Endothelial cell of umbilical vein (primary cell): ENCODE measurements at regions not wholly inside any gene's neighbourhood (a gene's known extent, or its start where the extent isn't known, plus 50 kb on each side); places are given as distances from the start of the nearest gene placed in this dataset.

Experiments used
- BruUV-seq: library from RNA; stranded (reverse); fragments of 400-500 nt; replicated peaks from 2 replicates; lab custom pipeline; 2021; lab: Mats Ljungman, UMichigan
- CTCF ChIA-PET: fragments of 300-600, 350-600 bp; sonication (Branson Sonifier 250); formaldehyde crosslinking; loops from one replicate; lab custom pipeline; 2021; ENCODE audit warnings: antibody characterized with exemption, inconsistent platforms; lab: Charles Lee
- POLR2A ChIA-PET: fragments of 300-600, 350-600 bp; sonication (Branson Sonifier 250); formaldehyde crosslinking; loops from one replicate; lab custom pipeline; 2021; ENCODE audit warnings: antibody characterized with exemption, inconsistent platforms; lab: Charles Lee
- DNase-seq: peaks from one replicate; pipeline ENCODE4 v3.0.0-alpha.2; 2011; ENCODE audit warnings: low read depth, low spot score
- FAIRE-seq: peaks from 2 replicates; lab custom pipeline; 2011; peaks lifted over from hg19 to GRCh38; lab: Jason Lieb, UNC
- H2AFZ ChIP-seq: 2 replicates; pipeline ENCODE4 v1.6.0; 2012; ENCODE audit warnings: low read depth, low read length, control low read depth, inconsistent platforms
- H3K27ac ChIP-seq: 2 replicates; pipeline ENCODE4 v1.5.1; 2011; ENCODE audit warnings: low read depth, mild to moderate bottlenecking, control low read depth, low read length, moderate library complexity; ENCODE audit not compliant: insufficient read depth
- H3K27me3 ChIP-seq, 2 experiments: 2 replicates each; pipeline versions ENCODE4 v1.6.0 to v1.6.1; 2011; ENCODE audit warnings: low read length in 2 of 2, mixed read lengths in 1 of 2; ENCODE audit not compliant: control insufficient read depth in 2 of 2, insufficient read depth in 2 of 2
- H3K36me3 ChIP-seq, 2 experiments: 2 replicates in 1 of 2; 3 replicates in 1 of 2; pipeline ENCODE4 v1.5.1; 2011; ENCODE audit warnings: low read length in 2 of 2, mild to moderate bottlenecking in 1 of 2, moderate library complexity in 1 of 2; ENCODE audit not compliant: control insufficient read depth in 2 of 2, insufficient read depth in 2 of 2; ENCODE audit errors: extremely low read depth in 1 of 2
- H3K4me1 ChIP-seq: 3 replicates; pipeline ENCODE4 v1.5.1; 2011; ENCODE audit warnings: mild to moderate bottlenecking, low read length; ENCODE audit not compliant: control insufficient read depth, insufficient read depth; ENCODE audit errors: extremely low read depth
- H3K4me2 ChIP-seq: 2 replicates; pipeline ENCODE4 v1.6.1; 2011; ENCODE audit warnings: low read length, control low read depth, mixed read lengths; ENCODE audit not compliant: insufficient read depth
- H3K4me3 ChIP-seq, 3 experiments: fragments of 200-600 bp in 1 of 3; sonication (generic), shearing (Covaris generic) in 1 of 3; replicated peaks in 1 of 3; 2 replicates each; pipeline ENCODE4 v1.5.1; 2011 to 2016; ENCODE audit warnings: control low read depth in 3 of 3, low read length in 3 of 3, mild to moderate bottlenecking in 2 of 3, inconsistent platforms in 1 of 3, low read depth in 1 of 3, moderate library complexity in 1 of 3; ENCODE audit not compliant: insufficient read depth in 1 of 3
- H3K79me2 ChIP-seq: 2 replicates; pipeline ENCODE4 v1.6.0; 2012; ENCODE audit warnings: low read length, inconsistent platforms; ENCODE audit not compliant: control insufficient read depth, insufficient read depth
- H3K9ac ChIP-seq: replicated peaks from 2 replicates; pipeline ENCODE3; 2011; ENCODE audit warnings: low read length, control low read depth; ENCODE audit not compliant: insufficient read depth; ENCODE audit errors: extremely low read depth
- H3K9me1 ChIP-seq: replicated peaks from 3 replicates; pipeline ENCODE4 v1.6.0; 2011; ENCODE audit warnings: mild to moderate bottlenecking, low read length; ENCODE audit not compliant: control insufficient read depth, insufficient read depth; ENCODE audit errors: extremely low read depth
- H3K9me3 ChIP-seq: replicated peaks from 2 replicates; pipeline ENCODE4 v1.5.1; 2012; ENCODE audit warnings: low read length, inconsistent platforms; ENCODE audit not compliant: control insufficient read depth, insufficient read depth
- H4K20me1 ChIP-seq: replicated peaks from 2 replicates; pipeline ENCODE3; 2011; ENCODE audit warnings: mild to moderate bottlenecking, low read length; ENCODE audit not compliant: control insufficient read depth, insufficient read depth; ENCODE audit errors: extremely low read depth
- EZH2 ChIP-seq: IDR thresholded peaks from 2 replicates; pipeline ENCODE4 v1.6.1; 2012; ENCODE audit warnings: borderline replicate concordance, low read depth, mild to moderate bottlenecking, moderate library complexity, low read length, inconsistent platforms; ENCODE audit not compliant: severe bottlenecking
- FOS ChIP-seq: IDR thresholded peaks from 2 replicates; pipeline ENCODE4 v1.6.1; 2011; ENCODE audit warnings: mild to moderate bottlenecking, low read length, moderate library complexity, borderline replicate concordance; ENCODE audit not compliant: insufficient read depth
- GATA2 ChIP-seq: IDR thresholded peaks from 2 replicates; pipeline ENCODE4 v1.7.0; 2011; ENCODE audit warnings: low read depth, mild to moderate bottlenecking, moderate library complexity, mixed read lengths, low read length; ENCODE audit not compliant: insufficient read length, insufficient read depth
- JUN ChIP-seq: IDR thresholded peaks from 2 replicates; pipeline ENCODE4 v1.6.1; 2011; ENCODE audit warnings: borderline replicate concordance, low read depth; ENCODE audit not compliant: insufficient read length, insufficient read depth
- MYC ChIP-seq: IDR thresholded peaks from one replicate; pipeline ENCODE4 v1.6.1; 2011; ENCODE audit warnings: mild to moderate bottlenecking, low read depth, low read length
- POLR2A ChIP-seq: IDR thresholded peaks from 2 replicates; pipeline ENCODE4 v1.6.1; 2012; ENCODE audit warnings: low read depth, mild to moderate bottlenecking, control low read depth, low read length
- POLR2AphosphoS5 ChIP-seq: IDR thresholded peaks from 2 replicates; pipeline ENCODE4 v1.6.1; 2012; ENCODE audit warnings: low read depth, mild to moderate bottlenecking, control low read depth, low read length, moderate library complexity; ENCODE audit not compliant: insufficient read depth
- dilution Hi-C: fragments of 300-500 bp; cut with MboI; formaldehyde crosslinking; loops from one replicate; pipeline ENCODE4 v1.15.0; 2019; ENCODE audit warnings: low sequenced_read_pairs; ENCODE audit not compliant: extremely low pct_ligation_motif_present
- intact Hi-C: fragments of 100-400 bp; cut with micrococcal nuclease; formaldehyde crosslinking; loops from one replicate; pipeline ENCODE4 v1.10.0; 2022
- TF ChIP-seq, protein P1 (sequence below): IDR thresholded peaks from 2 replicates; pipeline ENCODE4 v1.6.1; 2011; ENCODE audit not compliant: insufficient read depth, insufficient read length
- TF ChIP-seq, protein P2 (sequence below), 2 donors: IDR thresholded peaks; 1 replicate in 1 of 2; 2 replicates in 1 of 2; pipeline ENCODE4 v1.5.1; 2011; ENCODE audit warnings: low read length in 2 of 2, mild to moderate bottlenecking in 2 of 2, moderate library complexity in 2 of 2, control low read depth in 1 of 2, inconsistent platforms in 1 of 2, low read depth in 1 of 2; ENCODE audit not compliant: insufficient read depth in 1 of 2; ENCODE audit errors: extremely low read depth in 1 of 2

DNA sequence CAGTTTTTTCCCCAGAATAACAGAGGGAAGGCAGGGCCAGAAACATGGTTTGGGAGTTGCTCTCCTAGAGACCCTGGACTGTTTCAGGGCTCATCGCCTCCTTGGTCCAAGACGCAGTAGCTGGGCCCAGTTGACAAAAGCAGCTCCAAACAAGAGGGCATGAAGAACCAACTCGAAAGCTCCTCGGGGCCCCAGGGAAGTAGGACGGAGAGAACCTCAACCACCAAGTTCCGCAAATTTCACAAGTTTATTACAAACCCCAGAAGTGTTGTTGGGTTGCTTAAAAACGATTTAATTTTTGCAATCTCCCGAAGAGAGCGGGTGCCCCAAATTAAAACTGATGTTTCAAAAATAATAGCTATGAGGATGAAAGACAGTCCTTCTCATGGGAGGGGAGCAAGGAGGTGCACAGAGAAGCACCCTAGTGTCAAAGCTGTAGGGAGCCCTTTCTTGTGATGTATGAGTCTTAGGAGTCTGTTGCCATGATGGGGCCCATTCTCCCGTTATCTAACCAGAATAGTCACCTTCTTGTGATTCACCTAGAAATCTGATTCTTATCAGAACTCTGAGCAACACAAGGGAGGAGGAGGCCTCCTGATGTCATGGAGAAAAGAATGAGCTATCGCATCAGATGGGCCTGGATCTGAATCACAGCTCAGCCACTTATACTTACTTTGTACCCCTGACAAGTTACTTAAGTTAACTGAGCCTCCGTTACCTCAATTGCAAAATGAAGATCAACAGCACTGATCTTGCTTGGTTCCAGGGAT is 165.7 kb upstream of the IRF2BP2 start:
- BruUV-seq = no TSS peak

DNA sequence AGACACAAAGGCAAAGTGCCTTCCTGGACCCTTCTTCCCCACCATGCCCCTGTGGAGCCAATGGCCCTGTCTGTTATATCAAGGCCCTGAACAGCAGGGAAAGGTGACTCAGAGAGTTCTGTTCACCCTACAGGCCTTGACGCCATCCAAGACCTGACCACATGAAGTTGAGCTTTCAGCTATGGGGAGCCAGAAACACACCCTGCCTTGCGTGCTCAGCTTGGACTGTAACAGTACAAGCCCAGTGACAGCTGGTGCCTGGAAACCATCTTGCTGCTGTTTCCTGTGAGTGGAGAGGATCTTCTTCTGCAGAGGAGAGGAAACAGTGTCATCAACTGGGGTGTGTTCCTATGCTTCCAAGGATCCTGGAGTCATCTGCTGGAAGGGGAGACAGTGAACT is 165.0 kb upstream of the IRF2BP2 start:
- TF ChIP-seq JUN (no peak), EZH2 (no peak), POLR2AphosphoS5 (no peak), GATA2 (no peak), MYC (no peak), FOS (no peak), POLR2A (no peak)
- TF ChIP-seq, protein P1, sequence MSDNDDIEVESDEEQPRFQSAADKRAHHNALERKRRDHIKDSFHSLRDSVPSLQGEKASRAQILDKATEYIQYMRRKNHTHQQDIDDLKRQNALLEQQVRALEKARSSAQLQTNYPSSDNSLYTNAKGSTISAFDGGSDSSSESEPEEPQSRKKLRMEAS = no peak
- TF ChIP-seq, protein P2, sequence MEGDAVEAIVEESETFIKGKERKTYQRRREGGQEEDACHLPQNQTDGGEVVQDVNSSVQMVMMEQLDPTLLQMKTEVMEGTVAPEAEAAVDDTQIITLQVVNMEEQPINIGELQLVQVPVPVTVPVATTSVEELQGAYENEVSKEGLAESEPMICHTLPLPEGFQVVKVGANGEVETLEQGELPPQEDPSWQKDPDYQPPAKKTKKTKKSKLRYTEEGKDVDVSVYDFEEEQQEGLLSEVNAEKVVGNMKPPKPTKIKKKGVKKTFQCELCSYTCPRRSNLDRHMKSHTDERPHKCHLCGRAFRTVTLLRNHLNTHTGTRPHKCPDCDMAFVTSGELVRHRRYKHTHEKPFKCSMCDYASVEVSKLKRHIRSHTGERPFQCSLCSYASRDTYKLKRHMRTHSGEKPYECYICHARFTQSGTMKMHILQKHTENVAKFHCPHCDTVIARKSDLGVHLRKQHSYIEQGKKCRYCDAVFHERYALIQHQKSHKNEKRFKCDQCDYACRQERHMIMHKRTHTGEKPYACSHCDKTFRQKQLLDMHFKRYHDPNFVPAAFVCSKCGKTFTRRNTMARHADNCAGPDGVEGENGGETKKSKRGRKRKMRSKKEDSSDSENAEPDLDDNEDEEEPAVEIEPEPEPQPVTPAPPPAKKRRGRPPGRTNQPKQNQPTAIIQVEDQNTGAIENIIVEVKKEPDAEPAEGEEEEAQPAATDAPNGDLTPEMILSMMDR (IDR thresholded peaks at IDR 0.05; ENCODE audit: extremely low read depth in 1 of 2, insufficient read depth in 1 of 2, low read depth in 1 of 2, low read length in 2 of 2) = no peak
- DNase-seq (no peak), FAIRE-seq (no peak)
- Histone ChIP-seq H3K9me3 (no peaks in the 10 kb centered on the region), H4K20me1 (no peaks in the 10 kb centered on the region), H3K36me3 (no peaks in the 10 kb centered on the region), H3K27ac (no peak overlapping the region), H3K27me3 (peaks cover 2 to 7% of the 10 kb centered on the region in 2 experiments), H3K9ac (no peak overlapping the region), H3K4me1 (peaks cover 12% of the 10 kb centered on the region), H3K4me2 (no peak overlapping the region), H3K4me3 (no peak overlapping the region), H3K9me1 (no peaks in the 10 kb centered on the region), H2AFZ (no peak overlapping the region), H3K79me2 (no peaks in the 10 kb centered on the region)
- ChIA-PET POLR2A (no interaction called here), CTCF (interaction anchor here (1.7 kb wide), 1 partner anchor 163 kb away, joined by 3 read pairs; no protein-coding TSS in a partner anchor)
- no TSS peak for BruUV-seq
- intact Hi-C loops (loop anchor here (5.0 kb wide), 2 partner anchors 67 to 87 kb away; no protein-coding TSS in a partner anchor), dilution Hi-C loops (no loop called here)

More for the DNA sequence above, 165.7 kb upstream of the IRF2BP2 start:
- no peak overlapping the region for H2AFZ ChIP-seq
- no peaks in the 10 kb centered on the region for H3K9me3 ChIP-seq
- dilution Hi-C loops = no loop called here
- POLR2A ChIA-PET = no interaction called here
- H3K4me1 ChIP-seq = peaks cover 12% of the 10 kb centered on the region
- no peak overlapping the region for H3K4me3 ChIP-seq
- H3K9me1 ChIP-seq = no peaks in the 10 kb centered on the region
- no peaks in the 10 kb centered on the region for H4K20me1 ChIP-seq
- H3K27ac ChIP-seq = no peak overlapping the region
- H3K79me2 ChIP-seq = no peaks in the 10 kb centered on the region
- no peak overlapping the region for H3K9ac ChIP-seq
- H3K27me3 ChIP-seq = peaks cover 2 to 9% of the 10 kb centered on the region in 2 experiments
- DNase-seq (no peak), FAIRE-seq (no peak)
- CTCF ChIA-PET = interaction anchor here (1.7 kb wide), 1 partner anchor 163 kb away, joined by 3 read pairs; no protein-coding TSS in a partner anchor
- H3K4me2 ChIP-seq = no peak overlapping the region
- TF ChIP-seq GATA2 (peak; percentile 10), JUN (no peak), MYC (no peak)
- no peaks in the 10 kb centered on the region for H3K36me3 ChIP-seq
- intact Hi-C loops = no loop called here
